GM11168 (cell line): ENCODE measurements at regions not wholly inside any gene's neighbourhood (a gene's known extent, or its start where the extent isn't known, plus 50 kb on each side); places are given as distances from the start of the nearest gene placed in this dataset.

Experiments
- in situ Hi-C: fragments of 300-500 bp; cut with MboI; formaldehyde crosslinking; loops from one replicate; pipeline ENCODE4 v1.12.0; 2022; ENCODE audit warnings: low sequenced_read_pairs; ENCODE audit not compliant: unreplicated experiment

DNA sequence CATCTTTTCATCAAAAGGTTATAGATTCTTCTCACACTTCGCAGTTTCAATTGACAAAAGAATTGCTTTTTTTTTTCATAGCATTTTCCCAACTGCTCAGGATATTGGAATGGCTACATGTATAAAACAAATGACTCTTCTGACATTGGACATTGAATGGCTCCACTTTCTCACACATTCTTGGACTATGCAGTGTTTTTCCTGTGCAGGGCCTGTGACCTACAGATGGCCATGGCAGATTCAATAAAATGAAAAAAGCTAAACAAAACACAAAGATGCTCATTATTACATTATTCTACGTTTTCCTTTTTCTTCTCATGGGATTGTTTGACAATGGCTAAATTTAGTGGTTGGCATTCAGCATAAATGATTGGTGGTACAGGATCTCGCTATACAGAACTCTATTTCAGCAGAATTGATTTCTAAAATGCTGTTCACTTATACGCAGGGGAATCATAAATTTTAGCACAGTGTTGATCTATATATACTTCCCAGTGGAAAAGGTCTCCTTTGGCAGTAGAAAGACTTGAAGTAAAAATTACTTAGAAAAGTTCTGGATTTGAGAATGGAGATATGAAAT, 115.6 kb upstream of the ADAMTS5 start:
- in situ Hi-C loops = no loop called here

- in situ Hi-C loops = no loop called here
These were observed 112.8 kb upstream of the ADAMTS5 start for GRCh38 chr21:27079636-27080240.

- in situ Hi-C loops = no loop called here
These were observed 112.0 kb upstream of the ADAMTS5 start for GRCh38 chr21:27078915-27079314.

- in situ Hi-C loops = no loop called here
These were observed 110.6 kb upstream of the ADAMTS5 start for GRCh38 chr21:27077501-27077900.

DNA sequence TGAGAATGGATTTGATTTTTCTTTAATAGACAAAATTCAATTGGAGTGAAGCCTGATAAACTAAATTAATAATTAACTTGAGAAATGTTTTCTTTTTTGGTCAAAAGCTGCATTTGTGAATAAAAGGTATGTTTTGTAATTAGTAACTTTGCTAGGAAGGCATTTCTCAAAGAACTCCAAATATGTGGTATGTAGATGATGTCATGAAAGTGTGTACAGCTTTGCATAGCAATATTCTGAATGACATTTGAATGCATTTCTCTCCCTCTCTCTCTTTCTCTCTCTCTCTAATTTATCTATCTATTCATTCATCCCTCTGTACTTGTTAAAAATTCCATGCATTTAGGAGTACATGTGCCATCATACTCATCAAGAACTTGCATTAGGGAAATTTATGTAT, 109.1 kb upstream of the ADAMTS5 start:
- in situ Hi-C loops = no loop called here

DNA sequence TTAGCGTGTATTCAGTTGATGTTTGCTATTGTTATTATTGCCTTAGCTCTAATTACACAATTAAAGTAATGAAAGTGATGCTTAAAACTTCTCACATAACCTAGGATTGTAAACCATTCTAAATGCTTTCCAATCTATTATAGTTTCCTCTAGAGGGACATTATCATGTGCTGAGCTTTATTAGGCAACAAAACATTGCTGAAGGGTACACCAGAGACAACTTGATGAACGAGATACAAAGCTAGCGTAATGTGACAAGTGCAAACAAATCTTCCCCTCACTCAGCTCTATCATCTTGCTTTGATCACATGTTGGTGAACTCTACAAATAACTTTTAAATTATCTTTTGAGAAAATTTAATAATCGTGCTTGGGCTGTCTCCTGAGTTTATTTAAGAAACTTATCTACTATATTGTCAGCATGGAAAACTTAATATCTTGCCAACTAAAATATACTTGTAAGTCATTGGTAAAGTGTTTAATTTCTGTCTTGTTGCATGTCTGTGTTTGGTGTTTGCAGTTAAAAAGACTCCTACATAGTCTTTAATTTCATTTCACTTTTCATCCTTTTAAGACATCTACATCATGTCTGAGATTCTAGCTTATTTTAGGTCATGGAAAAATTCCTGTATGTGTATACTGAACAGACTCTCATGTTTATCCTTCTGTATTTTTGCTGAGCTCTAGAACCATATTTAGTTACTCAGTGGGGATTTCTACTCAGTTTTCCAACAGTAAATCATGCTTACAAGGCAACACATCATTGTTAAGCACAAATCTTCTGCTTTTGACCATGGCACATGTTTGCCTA, 104.2 kb upstream of the ADAMTS5 start:
- in situ Hi-C loops = no loop called here

- in situ Hi-C loops = no loop called here
These were observed 101.9 kb upstream of the ADAMTS5 start for GRCh38 chr21:27068811-27069210.

DNA sequence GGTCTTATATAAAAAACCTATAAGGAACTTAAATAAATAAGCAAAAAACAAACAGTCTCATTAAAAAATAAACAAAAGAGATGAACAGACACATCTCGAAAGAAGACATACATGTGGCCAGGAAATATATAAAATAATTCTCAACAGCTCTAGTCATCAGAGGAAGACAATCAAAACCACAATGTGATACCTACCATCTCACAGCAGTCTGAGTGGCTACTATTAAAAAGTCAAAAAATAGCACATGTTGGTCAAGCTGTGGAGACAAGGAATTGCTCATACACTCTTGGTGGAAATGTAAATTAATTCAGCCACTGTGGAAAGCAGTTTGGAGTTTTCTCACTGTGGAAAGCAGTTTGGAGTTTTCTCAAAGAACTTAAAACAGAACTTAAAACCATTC, 100.3 kb upstream of the ADAMTS5 start:
- in situ Hi-C loops = no loop called here

DNA sequence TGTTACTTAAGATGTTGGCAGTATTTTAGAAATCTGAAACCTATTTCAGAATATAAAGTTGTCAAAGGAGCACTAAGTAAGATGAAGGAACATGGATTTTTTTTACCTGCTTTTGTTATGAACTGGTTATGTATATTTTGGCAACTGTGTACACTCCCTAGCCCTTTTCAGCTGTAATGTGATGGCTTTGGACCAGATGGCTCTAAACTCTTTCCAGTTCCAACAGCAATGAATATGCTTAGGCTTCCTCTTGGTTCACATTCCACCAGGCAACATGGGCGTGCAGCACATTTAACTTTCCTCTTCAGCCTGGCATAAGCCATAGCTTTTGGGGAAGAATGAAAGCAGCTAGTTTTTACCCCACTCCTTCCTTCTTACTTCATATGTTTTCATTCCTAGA, 95.6 kb upstream of the ADAMTS5 start:
- in situ Hi-C loops = no loop called here

DNA sequence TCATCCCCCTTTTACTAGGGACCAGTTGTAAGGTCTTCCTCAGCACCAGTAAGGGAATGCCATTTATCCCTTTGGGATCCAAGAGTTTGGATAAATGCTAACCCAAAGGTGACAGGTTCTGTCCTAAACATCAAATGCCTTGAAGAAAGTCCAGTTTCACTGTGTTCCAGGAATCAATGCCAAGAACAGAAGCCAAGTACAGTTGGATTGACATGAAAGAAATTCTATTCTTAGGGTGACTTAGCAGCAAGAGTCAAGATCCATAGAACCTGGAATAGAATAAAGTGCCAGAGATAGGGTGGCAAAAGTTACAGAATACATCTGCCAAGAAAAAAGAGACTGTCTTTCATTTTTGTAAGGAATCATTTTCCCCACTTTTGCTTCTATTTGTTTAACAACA, 94.9 kb upstream of the ADAMTS5 start:
- in situ Hi-C loops = no loop called here

DNA sequence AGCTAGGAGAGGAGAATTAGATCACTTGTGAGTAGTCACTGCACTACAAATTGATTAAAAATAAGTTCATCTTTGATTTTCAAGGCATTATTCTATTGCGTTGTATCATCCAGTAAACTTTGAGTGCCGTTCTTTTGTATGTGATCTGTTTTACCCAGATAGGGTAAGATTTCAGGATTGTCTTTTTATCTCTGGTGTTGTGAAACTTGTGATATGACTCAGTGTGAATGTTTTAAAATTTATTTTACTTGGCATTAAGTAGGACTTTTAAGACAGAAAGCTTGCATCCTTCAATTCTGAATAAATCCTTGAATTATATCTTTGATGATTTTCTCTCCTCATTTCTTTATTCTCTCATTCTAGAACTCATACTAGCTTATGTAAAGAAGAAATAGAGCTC, 93.3 kb upstream of the ADAMTS5 start:
- in situ Hi-C loops = no loop called here

GRCh38 chr21:27058673-27059605, 92.1 kb upstream of the ADAMTS5 start:
- in situ Hi-C loops = no loop called here

DNA sequence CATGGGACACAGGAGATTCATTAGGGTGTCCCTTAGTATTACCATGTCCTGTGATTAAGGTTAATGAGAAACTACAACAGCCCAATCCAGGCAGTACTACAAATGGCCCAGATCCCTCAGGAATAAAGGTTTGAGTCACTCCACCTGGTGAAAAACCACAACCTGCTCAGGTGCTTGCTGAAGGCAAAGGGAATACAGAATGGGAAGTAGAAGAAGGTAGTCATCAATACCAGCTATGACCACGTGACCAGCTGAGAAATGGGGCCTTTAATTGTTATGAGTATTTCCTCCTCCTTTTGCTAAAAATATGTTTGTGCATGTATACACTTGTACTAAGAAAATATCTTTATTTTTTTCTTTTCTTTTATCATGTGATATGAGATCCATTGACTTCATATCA, 91.1 kb upstream of the ADAMTS5 start:
- in situ Hi-C loops = no loop called here

GRCh38 chr21:27047658-27048314, 80.9 kb upstream of the ADAMTS5 start:
- in situ Hi-C loops = no loop called here

GRCh38 chr21:27047283-27047657, 80.4 kb upstream of the ADAMTS5 start:
- in situ Hi-C loops = no loop called here

GRCh38 chr21:27045281-27045985, 78.5 kb upstream of the ADAMTS5 start:
- in situ Hi-C loops = no loop called here

DNA sequence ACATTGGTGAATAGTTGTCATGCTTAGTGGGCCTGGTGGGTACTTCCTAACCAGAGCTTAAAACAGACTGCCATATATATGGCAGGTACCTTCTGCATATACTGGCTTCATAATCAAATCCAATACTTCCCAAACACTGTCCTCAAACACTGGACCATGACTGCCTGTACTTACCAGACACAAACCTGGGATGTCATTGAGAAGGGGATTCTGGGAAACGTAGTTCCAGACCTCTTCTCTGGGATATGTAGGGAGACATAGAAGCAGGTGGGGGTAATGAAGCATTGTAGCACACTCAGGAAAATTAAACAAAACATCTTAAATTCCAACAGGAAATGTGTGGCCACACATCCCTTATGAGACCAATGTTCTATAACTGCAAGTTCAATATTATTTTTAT, 76.5 kb upstream of the ADAMTS5 start:
- in situ Hi-C loops = no loop called here

- in situ Hi-C loops = no loop called here
These were observed 74.0 kb upstream of the ADAMTS5 start for GRCh38 chr21:27040738-27041469.

GRCh38 chr21:27036736-27037301, 69.9 kb upstream of the ADAMTS5 start:
- in situ Hi-C loops = no loop called here
